NCI-H2171 (cell line): ENCODE measurements at regions not wholly inside any gene's neighbourhood (a gene's known extent, or its start where the extent isn't known, plus 50 kb on each side); places are given as distances from the start of the nearest gene placed in this dataset.

Source experiments
- DNase-seq: peaks from one replicate; lab custom pipeline; 2025; lab: John Stamatoyannopoulos, UW

GRCh38 chr15:96390986-96391385 lies 60.5 kb downstream of the NR2F2 start:
- DNase-seq: no peak

GRCh38 chr15:96392380-96393208 lies 62.1 kb downstream of the NR2F2 start:
- no peak for DNase-seq

GRCh38 chr15:96393209-96393513 lies 62.7 kb downstream of the NR2F2 start:
- DNase-seq: no peak

- DNase-seq: no peak
These were observed 65.2 kb downstream of the NR2F2 start for GRCh38 chr15:96395687-96396086.

- DNase-seq: no peak
These were observed 68.3 kb downstream of the NR2F2 start for GRCh38 chr15:96398776-96399175.

GRCh38 chr15:96402403-96402802 lies 71.9 kb downstream of the NR2F2 start:
- no peak for DNase-seq

- DNase-seq: no peak
These were observed 72.6 kb downstream of the NR2F2 start for GRCh38 chr15:96403071-96403470.

- DNase-seq: no peak
These were observed 73.4 kb downstream of the NR2F2 start for GRCh38 chr15:96403932-96404331.

GRCh38 chr15:96404560-96404959 lies 74.1 kb downstream of the NR2F2 start:
- no peak for DNase-seq

GRCh38 chr15:96406291-96406690 lies 75.8 kb downstream of the NR2F2 start:
- no peak for DNase-seq

- no peak for DNase-seq
These were observed 76.2 kb downstream of the NR2F2 start for GRCh38 chr15:96406701-96407100.

- DNase-seq: no peak
These were observed 77.0 kb downstream of the NR2F2 start for GRCh38 chr15:96407482-96407881.

GRCh38 chr15:96408591-96409183 lies 78.2 kb downstream of the NR2F2 start:
- DNase-seq: no peak

GRCh38 chr15:96409215-96410138 lies 79.0 kb downstream of the NR2F2 start:
- DNase-seq: no peak

GRCh38 chr15:96410175-96411055 lies 79.9 kb downstream of the NR2F2 start:
- no peak for DNase-seq

GRCh38 chr15:96411056-96412031 lies 80.8 kb downstream of the NR2F2 start:
- DNase-seq: no peak

- DNase-seq: no peak
These were observed 81.8 kb downstream of the NR2F2 start for GRCh38 chr15:96412045-96412905.

GRCh38 chr15:96412906-96413231 lies 82.4 kb downstream of the NR2F2 start:
- no peak for DNase-seq

GRCh38 chr15:96413657-96414056 lies 83.2 kb downstream of the NR2F2 start:
- no peak for DNase-seq

- DNase-seq: no peak
These were observed 84.4 kb downstream of the NR2F2 start for GRCh38 chr15:96414875-96415274.
